ENCODE measurements at regions not wholly inside any gene's neighbourhood (a gene's known extent, or its start where the extent isn't known, plus 50 kb on each side); places are given as distances from the start of the nearest gene placed in this dataset.

GRCh38 chr4:141403782-141404181 is 183.1 kb downstream of the ZNF330 start:
- no peak for DNase-seq (ENCODE audit: low spot score)

- no peak for DNase-seq (ENCODE audit: low spot score)
These were observed 185.5 kb downstream of the ZNF330 start for GRCh38 chr4:141406237-141406636.

GRCh38 chr4:141409556-141409955 is 188.9 kb downstream of the ZNF330 start:
- no peak for DNase-seq (ENCODE audit: low spot score)

- no peak for DNase-seq (ENCODE audit: low spot score)
These were observed 190.1 kb downstream of the ZNF330 start for GRCh38 chr4:141410839-141411238.

GRCh38 chr4:141411936-141412335 is 191.2 kb downstream of the ZNF330 start:
- no peak for DNase-seq (ENCODE audit: low spot score)

GRCh38 chr4:141413366-141413765 is 192.7 kb downstream of the ZNF330 start:
- no peak for DNase-seq (ENCODE audit: low spot score)

- DNase-seq (ENCODE audit: low spot score) = no peak
These were observed 195.0 kb downstream of the ZNF330 start for GRCh38 chr4:141415651-141416050.

GRCh38 chr4:141416219-141416618 is 195.5 kb downstream of the ZNF330 start:
- DNase-seq (ENCODE audit: low spot score) = no peak

GRCh38 chr4:141416677-141417363 is 196.1 kb downstream of the ZNF330 start:
- no peak for DNase-seq (ENCODE audit: low spot score)

GRCh38 chr4:141417387-141417786 is 196.7 kb downstream of the ZNF330 start:
- DNase-seq (ENCODE audit: low spot score) = no peak

- no peak for DNase-seq (ENCODE audit: low spot score)
These were observed 204.4 kb downstream of the ZNF330 start for GRCh38 chr4:141425124-141425523.

GRCh38 chr4:141427726-141428296 is 207.1 kb downstream of the ZNF330 start:
- no peak for DNase-seq (ENCODE audit: low spot score)

- DNase-seq (ENCODE audit: low spot score) = no peak
These were observed 206.4 kb upstream of the IL15 start for GRCh38 chr4:141429933-141430332.

GRCh38 chr4:141430686-141431085 is 205.7 kb upstream of the IL15 start:
- no peak for DNase-seq (ENCODE audit: low spot score)

- no peak for DNase-seq (ENCODE audit: low spot score)
These were observed 204.2 kb upstream of the IL15 start for GRCh38 chr4:141432000-141432712.

GRCh38 chr4:141435446-141436225 is 200.7 kb upstream of the IL15 start:
- DNase-seq (ENCODE audit: low spot score) = no peak

- DNase-seq (ENCODE audit: low spot score) = no peak
These were observed 197.2 kb upstream of the IL15 start for GRCh38 chr4:141439223-141439622.

GRCh38 chr4:141447761-141448160 is 188.6 kb upstream of the IL15 start:
- no peak for DNase-seq (ENCODE audit: low spot score)

GRCh38 chr4:141448490-141448889 is 187.9 kb upstream of the IL15 start:
- DNase-seq (ENCODE audit: low spot score) = no peak

GRCh38 chr4:141449927-141450326 is 186.5 kb upstream of the IL15 start:
- no peak for DNase-seq (ENCODE audit: low spot score)

GRCh38 chr4:141455651-141456050 is 180.7 kb upstream of the IL15 start:
- DNase-seq (ENCODE audit: low spot score) = no peak

GRCh38 chr4:141457653-141458052 is 178.7 kb upstream of the IL15 start:
- no peak for DNase-seq (ENCODE audit: low spot score)

GRCh38 chr4:141458501-141458900 is 177.9 kb upstream of the IL15 start:
- DNase-seq (ENCODE audit: low spot score) = no peak
